Left ventricle myocardium superior (tissue), 1 donor: ENCODE measurements at regions not wholly inside any gene's neighbourhood (a gene's known extent, or its start where the extent isn't known, plus 50 kb on each side); places are given as distances from the start of the nearest gene placed in this dataset.

Experiments
- ATAC-seq: fragments of 200-7000 bp; cut with Tn5 transposase; one replicate; pipeline ENCODE4 v1.9.1; 2020; ENCODE audit warnings: mild to moderate bottlenecking, moderate library complexity
- DNase-seq: peaks from one replicate; pipeline ENCODE4 v3.0.0-alpha.2; 2020
- intact Hi-C: fragments of 100-400 bp; cut with micrococcal nuclease; formaldehyde crosslinking; loops from one replicate; pipeline ENCODE4 v1.11.0; 2022
- donor health status: DM: no; HTN: yes; CAD: no; lungs with severe emphysema.

DNA sequence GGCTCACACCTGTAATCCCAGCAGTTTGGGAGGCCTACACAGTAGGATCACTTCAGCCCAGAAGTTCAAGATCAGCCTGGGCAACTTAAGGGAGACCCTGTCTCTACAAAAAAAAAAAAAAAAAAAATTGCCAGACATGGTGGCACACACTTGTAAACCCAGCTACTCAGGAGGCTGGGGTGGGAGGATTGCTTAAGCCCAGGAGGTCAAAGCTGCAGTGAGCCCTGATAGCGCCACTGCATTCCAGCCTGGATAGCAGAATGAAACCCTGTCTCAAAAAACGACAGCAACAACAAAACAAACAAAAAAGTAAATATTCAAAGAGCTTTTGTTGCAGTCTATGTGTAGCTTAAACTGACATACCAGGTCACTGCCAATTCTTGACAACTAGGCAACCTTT, 63.1 kb upstream of the TANK start:
- intact Hi-C loops = no loop called here
- no peak for DNase-seq
- no peak for ATAC-seq

DNA sequence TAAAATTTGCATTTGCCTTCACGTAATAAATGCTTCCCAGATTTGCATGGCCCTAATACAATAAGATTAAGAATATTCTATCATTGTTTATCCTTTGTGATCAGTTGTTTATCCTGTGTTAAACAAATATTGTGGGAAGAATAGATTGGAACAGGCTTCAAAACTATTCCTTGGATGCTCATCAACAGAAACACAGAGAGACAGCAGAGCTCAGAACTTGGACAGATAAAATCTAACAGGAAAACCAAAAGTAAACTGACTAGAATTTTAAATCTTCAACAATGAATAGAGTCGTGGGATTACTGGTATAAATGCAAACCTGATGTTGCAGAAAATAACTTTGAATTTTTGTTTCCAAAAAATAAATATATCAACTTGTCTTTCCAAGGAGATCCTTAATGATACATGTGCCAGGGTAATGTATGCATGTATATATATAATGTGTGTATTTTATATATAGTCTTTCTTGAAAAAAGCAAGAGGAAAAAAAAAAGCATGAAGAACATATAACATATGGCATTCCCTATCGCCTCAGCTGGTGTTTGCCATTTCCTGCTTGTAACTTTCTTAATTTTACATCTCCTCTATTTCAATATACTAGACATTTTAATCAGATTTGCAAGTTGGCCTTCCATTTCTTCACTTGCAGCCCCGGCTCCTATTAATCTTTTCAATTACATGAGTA, 59.9 kb upstream of the TANK start:
- ATAC-seq = no peak
- intact Hi-C loops = no loop called here

GRCh38 chr2:161101406-161101805, 58.8 kb upstream of the TANK start:
- intact Hi-C loops = no loop called here
- ATAC-seq = no peak
- DNase-seq = no peak

More for the DNA sequence above, 59.9 kb upstream of the TANK start:
- no peak for DNase-seq

- intact Hi-C loops = no loop called here
- DNase-seq = no peak
- no peak for ATAC-seq
Observed at GRCh38 chr2:161102770-161103450, 57.3 kb upstream of the TANK start.

DNA sequence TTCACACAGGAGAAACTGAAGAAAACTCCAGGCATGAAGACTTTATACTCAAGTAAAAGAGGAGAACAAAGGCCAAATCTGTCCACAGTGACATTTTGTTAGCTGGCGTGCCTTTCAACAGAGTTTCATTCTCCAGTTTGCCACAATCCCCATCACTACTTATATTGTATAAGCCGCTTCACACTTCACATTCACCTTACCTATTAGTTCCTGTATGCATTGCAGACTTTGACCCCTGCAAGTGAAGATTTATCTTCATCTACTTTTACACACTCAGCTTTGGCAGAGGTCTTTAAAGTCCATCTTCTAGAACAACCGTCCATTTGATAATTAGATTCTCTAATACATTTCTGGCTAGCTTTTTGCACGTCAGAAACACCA, 56.8 kb upstream of the TANK start:
- ATAC-seq (no peak), DNase-seq (no peak)
- intact Hi-C loops = no loop called here

DNA sequence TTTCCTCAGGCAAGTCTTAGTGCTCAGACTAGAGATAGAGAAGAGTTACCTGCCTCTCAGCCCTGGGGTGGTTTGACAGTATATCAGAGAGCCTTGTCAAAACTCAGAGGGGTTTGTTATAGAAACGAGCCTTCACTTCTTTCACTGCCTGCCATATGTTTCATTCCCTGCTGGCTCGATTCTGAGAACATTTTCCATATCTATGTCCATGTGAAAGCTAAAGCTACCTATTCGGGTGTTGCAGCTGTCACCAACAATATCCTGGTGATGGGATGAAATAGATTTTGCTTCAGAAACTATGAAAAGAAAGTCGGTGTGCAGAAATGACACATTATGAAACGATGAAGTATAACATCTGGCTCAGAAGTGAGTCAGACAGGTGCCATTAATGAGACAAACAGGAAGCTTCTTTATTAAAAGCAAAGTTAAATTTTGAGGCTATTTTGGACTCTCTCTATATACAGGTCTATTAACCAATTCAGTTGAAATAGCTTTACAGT, 56.1 kb upstream of the TANK start:
- no peak for ATAC-seq
- intact Hi-C loops = no loop called here
- DNase-seq = no peak

DNA sequence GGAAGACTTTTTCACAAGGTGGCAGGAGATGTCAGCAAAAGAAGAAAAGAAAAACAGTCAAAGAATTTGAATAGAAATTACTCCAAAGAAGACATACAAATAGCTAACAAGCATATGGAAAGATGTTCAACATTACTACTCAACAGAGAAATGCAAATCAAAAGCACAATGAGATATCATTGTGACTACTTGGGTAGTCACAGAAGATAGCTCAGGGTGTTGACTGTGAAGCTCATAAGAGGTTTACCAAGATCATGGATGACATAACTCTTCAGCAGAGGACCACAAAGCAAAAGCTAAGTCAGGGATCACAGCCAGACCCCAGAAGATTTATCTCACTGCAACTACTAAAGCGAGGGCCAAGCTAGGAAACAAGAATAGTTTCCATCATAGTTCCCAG, 53.0 kb upstream of the TANK start:
- DNase-seq = no peak
- ATAC-seq = no peak
- intact Hi-C loops = no loop called here
